KBM-7 (cell line): ENCODE measurements at regions not wholly inside any gene's neighbourhood (a gene's known extent, or its start where the extent isn't known, plus 50 kb on each side); places are given as distances from the start of the nearest gene placed in this dataset.
"Not testable (repeated sequence)": the region's sequence is repeated elsewhere in the genome, so short reads cannot be mapped to it uniquely, and the experiment has no call there.

ENCODE experiments used
- DNase-seq: peaks from one replicate; pipeline ENCODE4 v3.0.0-alpha.2; 2015
- in situ Hi-C: fragments of 300-500 bp; cut with MboI; formaldehyde crosslinking; loops from 2 replicates; pipeline ENCODE4 v1.14.3; 2020; ENCODE audit warnings: low sequenced_read_pairs, low pct_unique_long_range_greater_than_20kb, mixed read lengths

DNA sequence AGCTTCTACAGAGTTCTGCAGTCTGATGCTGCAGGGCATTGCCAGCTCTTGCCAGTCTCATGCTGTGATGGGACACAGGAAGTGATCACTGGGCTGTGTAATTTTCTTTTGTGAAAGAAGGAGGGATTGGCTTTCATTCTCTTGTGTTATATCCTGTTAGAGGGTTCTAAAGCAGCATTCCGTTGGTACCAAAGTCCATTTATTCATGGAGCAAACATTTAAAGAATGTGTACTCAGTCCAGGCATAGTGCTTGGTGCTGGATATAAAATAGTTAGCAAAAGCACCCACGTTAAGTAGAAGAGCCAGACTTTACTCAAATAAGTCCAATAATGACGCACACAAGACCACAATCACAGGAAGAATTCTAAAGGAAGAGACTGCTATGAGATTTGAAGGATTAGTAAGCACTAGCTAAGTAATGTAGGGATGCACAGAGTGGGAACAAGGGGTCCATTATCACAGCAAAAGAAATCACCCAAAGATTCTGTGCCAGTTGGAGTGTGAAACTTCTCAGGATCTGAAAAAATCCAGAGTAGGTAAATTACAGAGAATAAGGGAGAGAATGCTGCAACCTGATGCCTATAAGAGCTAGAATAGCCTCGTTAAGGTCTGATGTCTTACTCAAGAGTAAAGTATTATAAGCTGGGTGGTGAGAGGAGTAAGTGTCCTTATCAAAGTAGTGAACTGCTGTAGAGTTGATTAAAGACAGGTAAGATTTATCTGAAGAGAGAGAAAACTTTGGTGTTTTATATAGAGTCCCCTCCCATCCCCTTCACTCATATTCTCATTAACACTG lies 728.3 kb downstream of the METTL15 start:
- in situ Hi-C loops, result no loop called here
- no peak for DNase-seq

DNA sequence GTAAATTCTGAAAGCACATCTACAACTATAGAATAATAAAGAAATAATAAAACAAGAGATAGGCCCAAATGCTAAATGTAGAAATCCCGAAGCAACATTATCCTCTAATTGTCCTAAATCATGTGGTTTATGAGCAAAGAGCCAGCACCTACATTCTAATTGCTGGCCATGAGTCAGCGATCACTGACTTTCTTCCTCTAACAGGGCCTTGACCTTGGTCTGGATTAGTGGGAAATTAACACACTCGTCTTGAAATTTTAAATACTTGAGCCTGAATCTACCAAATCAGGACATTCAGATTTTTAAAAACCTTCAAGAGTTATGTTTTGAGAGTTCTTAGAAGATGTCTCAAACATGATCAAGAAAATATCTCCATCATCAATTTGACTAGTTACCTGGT lies 727.6 kb downstream of the METTL15 start:
- DNase-seq, result no peak

DNA sequence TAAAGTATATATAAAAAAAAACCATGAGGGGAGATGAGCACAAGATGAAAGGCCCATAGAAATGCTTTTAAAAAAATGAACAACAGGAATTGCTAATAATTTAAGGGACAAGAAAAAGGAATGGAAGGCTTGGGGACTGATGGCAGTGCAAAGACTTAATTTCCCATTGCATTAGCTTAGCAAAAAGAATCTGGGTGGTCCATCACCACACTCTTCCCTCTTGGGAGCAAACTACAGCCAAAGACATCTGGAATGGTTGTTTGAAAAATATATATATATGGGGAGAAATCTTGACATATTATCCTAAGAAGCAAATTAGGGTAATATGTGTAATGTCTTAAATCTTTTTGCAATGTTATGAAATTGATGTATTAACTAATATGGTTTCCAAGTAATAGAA lies 727.1 kb downstream of the METTL15 start:
- in situ Hi-C loops, result no loop called here
- DNase-seq, result no peak

More for the DNA sequence above, 727.6 kb downstream of the METTL15 start:
- in situ Hi-C loops, result no loop called here

DNA sequence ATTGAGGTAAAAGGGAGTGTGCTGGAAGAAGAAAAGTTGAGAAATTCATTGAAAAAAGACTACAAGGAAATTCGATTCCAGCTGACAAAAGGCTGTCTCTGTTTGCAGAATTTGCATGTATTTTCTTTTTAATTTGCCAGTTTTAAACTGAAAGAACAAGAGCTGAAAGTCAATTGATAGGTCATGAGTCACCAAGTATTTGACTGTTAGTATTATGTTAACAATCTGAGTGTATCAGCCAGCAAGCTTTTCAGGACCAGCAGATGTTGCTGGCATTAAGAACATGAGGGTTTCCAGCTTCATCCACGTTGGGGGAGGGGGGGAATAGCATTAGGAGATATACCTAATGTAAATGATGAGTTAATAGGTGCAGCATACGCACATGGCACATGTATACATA lies 726.7 kb downstream of the METTL15 start:
- in situ Hi-C loops, result no loop called here
- no peak for DNase-seq

DNA sequence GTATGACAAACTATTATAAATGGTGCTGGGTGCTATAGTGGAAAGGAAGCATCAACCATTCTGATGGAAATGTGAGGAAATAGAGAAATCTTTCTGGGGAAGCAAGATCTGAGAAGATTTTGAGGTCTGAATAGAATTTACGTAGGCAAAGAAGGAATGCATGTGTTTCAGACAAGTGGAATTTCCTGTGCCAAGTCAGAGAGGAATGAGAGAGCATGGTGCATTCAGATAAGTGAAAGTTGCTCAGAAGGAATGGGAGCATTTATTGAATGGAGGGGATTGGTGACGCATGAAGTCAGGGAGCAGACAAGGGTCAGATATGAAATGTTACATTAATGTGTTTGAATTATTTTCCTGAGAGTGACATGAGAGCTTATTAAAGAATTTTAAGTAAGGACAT lies 725.5 kb downstream of the METTL15 start:
- DNase-seq, result no peak
- in situ Hi-C loops, result no loop called here

DNA sequence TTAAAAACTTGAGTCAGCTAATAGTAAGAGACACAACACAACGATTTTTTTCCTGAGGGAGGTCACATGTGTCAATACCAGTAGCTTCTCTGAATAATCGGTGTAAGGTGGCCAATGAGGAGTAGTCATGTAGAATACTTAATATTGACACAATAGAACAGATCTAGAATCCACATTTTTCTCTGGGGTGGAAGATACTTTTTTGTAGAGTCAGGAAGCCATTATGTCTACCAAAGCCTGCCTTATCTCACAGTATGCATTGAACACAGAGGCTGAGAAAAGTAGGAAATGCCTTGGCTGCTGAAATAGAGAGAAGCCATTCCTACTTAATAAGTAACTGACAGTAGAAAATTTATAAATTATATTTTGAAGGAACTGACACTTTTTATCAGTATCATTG lies 725.0 kb downstream of the METTL15 start:
- in situ Hi-C loops, result no loop called here
- no peak for DNase-seq

DNA sequence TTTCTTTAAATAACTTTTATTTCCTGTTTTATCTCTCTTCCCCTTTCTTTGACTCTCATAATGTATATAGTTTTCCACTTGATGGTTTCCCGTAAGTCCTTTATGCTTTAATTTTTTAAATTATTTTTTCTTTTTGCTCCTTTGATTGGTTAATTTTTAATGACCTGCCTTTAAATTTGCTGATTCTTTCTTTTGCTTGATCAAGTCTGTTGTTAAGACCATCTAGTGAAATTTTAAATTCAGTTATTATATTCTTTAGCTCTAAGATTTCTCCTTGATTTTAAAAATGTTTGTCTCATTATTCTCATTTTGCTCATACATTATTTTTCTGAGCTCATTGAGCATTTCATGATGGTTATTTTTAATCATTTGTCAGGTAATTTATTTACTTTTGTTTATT lies 718.6 kb downstream of the METTL15 start:
- in situ Hi-C loops, result no loop called here
- no peak for DNase-seq

DNA sequence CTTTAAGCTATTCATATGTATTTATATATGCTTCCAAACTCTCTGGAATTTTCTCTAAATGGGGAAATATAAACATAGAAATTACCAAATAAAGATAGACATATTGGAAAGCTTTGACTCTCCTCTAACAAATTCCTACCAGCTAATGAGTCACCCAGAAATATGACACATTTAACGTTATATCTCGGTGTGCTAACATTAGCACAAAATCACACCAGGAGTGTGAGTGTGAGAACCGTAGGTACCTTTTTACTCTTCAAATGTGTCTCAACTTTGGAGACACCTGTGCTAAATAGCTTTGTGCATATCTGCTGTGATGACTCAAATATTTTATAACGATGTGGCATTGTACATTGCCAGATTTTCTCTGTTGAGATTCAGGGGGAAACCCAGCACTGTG lies 714.4 kb downstream of the METTL15 start:
- in situ Hi-C loops, result no loop called here
- DNase-seq, result no peak

DNA sequence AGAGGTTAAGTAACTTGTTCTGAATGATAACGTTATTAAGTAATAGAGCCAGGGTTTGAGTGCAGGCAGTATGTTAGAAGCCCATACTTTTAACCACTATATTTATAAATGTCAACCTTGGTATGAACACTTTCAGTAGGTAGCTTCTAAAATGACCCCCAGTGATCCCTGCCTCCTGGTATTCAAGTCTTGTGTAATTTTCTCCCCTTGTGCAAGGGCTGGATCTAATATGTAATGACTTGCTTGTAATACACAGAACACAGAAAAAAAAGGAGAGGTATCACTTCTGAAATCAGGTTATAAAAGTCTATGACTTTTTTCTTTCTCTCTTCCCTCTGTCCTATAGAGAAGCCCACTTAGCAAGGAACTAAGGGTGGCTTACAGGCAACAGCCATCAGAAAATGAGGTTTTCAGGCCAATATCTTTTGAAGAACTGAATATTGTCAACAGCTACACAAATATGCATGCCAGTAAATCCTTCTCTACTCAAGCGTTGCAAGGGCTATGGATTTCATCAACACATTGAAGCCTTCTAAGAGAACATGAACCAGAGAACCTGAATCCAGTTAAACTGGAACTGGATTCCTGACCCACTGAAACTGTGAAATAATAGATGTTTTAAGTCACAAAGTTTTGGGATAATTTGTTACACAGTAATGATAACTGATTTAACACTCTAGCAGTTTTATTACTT lies 712.3 kb downstream of the METTL15 start:
- in situ Hi-C loops, result no loop called here
- no peak for DNase-seq

DNA sequence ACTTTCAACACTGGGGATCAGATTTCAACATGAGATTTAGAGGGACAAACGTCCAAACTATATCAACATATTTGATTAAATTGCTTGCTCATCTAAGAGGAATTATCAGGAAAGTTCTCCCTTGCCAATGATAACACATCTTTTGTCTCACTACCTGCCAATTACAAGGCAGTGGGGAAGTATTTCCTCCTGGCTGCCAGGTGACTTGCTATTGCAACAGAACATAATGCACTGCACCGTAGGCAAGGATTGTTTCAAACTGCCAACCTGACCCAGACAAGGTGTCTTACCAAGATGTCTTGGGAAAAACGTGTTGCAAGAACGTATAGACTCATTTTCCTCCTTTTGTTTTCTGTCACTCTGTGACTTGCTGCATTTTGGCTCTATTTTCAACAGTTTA lies 711.6 kb downstream of the METTL15 start:
- DNase-seq, result no peak
- in situ Hi-C loops, result no loop called here

DNA sequence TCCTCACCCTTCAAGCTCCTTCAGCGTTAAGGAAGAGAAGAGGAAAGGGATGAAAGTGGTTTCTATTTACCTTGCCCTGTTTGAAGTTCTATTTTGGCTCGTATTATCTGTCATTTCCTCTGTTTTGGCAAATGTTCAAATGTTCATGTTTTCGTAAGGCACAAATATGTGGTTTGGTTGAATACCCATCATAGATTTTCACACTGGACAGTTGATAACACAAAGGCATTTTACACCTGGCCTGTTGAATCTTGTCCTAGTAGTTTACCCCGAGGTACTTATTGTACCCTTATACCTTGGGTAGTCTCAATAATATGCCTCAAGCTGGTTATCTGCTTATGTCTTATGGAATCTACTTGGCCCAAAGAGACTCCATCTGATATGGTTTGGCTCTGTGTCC lies 706.9 kb downstream of the METTL15 start:
- in situ Hi-C loops, result no loop called here
- no peak for DNase-seq

DNA sequence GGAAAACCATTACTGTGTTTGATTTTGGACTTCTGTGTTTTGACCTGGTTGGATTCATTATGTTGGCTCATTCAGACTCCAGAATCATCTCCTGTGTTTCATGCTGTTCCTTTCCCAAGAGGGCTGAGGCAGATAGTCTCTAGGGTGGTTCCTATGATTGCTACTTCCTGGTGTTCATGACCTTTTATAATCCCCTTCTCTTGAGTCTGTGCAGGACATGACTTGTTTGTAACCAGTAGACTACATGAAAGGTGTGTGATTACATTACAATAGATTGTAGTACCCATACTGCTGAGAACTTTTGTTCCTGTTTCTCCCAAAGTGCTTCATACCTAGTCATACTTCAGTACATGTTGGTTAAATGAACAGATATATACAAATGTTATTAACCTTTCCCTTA lies 700.6 kb downstream of the METTL15 start:
- in situ Hi-C loops, result no loop called here
- no peak for DNase-seq

DNA sequence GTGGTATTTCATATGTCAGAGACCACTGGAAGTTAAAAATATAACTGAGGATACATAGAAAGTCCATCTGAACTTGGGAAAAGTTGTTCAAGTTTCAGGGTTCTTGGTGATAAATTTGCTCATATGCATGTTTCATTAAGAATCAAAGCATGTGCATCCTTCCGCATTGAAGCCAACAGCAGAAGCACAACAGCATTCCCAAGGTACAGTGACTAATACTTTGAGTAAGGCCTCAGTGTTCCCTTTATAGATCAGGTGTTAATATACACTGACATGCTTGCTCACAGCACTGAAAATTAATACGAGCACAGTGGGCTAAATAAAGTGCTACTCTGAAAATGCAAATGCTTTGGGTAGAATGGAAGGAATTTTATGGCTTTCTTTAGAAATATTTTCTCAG lies 691.1 kb downstream of the METTL15 start:
- DNase-seq, result no peak
- in situ Hi-C loops, result no loop called here

DNA sequence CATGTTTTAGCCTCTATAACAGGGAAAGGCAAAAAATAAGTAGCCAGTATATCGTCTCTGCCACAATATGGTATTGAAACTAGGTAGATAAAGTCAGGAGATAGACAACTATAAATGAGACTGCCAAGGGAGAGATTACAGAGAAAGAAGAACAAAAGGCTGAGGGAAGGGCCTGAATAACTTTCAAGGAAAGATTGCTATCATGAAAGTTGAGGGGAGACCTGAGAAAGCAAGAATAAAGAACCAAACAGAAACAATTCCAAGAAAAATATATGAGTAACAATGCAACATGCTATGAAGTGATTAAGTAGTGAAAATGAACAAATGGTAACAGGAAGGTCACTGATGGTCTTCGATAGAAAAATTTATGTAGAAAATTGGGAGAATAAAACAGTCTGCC lies 690.1 kb downstream of the METTL15 start:
- no peak for DNase-seq
- in situ Hi-C loops, result no loop called here

DNA sequence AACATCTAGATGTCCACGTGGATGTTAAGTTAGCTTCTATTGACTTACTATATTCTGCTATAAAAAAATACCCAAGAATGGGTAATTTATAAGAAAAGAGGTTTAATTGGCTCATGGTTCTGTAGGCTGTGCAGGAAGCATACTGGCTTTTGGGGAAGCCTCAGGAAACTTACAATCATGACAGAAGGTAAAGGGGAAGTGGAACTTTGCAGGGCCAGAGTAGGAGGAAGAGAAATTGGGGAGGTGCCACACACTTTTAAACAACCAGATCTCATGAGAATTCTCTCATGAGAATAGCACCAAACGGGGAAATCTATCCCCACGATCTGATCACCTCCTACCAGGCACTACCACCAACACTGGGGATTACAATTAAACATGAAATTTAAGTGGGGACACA lies 689.3 kb downstream of the METTL15 start:
- in situ Hi-C loops, result no loop called here
- no peak for DNase-seq

DNA sequence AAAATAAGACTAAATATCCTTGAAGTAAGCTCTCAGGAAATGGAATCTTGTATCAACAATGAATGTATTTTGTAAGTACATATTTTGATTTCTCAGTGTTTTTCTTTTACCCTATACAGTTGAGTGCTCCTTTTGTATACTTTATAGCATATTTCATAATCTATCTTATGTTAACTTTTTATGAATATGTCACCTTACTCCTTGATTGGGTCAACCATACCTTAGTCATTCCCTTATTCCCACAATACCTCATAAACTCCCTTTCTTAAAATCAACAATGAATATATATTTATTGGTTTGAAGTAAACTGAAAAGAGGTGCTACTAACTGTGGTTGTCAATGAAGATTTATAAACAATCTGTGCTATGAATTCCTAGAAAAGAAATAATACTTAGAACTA lies 686.2 kb downstream of the METTL15 start:
- DNase-seq, result no peak
- in situ Hi-C loops, result no loop called here

DNA sequence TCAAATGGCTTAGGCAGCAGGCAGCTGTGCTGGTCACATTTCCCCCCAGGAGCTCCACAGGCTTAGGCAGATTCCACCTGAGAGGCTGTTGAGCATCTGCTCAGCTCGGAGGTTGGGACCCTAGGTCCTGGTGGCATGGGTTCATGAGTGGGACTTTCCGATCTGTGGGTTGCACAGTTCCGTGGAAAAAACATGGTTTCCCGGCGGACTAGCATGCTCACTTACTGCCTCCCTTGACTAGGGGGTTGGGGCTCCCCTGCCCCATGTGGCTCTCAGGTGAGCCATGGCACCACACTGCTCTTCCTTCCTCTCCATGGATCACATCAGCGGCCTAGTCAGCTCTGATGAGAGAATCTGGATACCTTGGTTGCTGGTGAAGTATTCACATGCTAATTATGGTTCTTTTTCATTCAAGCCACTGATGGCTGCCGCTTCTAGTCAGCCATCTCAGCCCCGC lies 685.1 kb downstream of the METTL15 start:
- in situ Hi-C loops, result no loop called here
- DNase-seq, result no peak

DNA sequence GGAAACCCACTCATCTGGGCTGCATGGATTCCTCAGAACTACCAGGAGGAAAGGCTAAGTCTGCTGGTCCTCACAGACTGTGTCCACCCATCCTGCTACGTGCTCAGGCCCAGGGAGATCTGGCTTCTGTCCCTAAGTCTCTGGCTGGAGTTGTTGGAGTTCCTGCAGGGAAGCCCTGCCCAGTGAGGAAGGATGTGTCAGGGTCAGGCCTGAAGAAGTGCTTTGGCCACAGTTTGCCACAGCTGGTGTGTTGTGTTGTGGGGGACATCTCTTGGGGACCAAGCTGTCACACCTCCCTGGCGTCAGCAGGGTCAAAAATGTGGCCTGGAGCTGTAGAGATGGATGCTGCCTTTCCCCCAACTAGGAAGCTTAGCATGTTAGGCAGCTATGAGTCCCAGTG lies 684.7 kb downstream of the METTL15 start:
- DNase-seq, result no peak
- in situ Hi-C loops, result no loop called here

DNA sequence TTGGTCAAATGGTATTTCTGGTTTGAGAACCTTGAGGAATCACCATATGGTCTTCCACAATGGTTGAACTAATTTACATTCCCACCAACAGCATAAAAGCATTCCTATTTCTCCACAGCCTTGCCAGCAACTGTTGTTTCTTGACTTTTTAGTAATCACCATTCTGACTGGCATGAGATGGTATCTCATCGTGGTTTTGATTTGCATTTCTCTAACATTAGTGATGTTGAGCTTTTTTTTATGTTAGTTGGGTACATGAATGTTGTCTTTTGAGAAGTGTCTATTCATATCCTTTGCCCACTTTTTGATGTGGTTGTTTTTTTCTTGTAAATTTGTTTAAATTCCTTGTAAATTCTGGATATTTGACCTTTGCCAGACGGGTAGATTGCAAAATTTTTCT lies 679.7 kb downstream of the METTL15 start:
- in situ Hi-C loops, DNase-seq: not testable (repeated sequence)

DNA sequence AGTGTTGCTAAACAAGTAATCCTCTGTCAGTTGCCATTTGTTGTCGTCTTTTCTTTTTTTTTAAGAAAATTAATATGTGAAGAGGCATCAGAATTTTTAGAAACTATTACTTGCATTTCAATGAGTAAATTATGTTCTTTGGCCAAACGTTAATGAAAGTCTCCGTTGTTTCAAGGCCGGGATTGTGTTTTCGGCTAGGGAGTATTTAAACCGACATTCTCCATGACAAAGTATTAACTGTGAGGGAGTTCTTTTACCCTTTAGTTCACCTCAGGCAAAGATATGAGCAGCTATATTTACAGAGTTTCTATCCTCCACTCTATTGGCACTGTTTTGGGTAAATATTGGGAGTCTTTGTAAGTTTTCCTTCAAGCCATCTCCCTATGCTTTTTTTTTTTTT lies 668.9 kb downstream of the METTL15 start:
- in situ Hi-C loops, result no loop called here

DNA sequence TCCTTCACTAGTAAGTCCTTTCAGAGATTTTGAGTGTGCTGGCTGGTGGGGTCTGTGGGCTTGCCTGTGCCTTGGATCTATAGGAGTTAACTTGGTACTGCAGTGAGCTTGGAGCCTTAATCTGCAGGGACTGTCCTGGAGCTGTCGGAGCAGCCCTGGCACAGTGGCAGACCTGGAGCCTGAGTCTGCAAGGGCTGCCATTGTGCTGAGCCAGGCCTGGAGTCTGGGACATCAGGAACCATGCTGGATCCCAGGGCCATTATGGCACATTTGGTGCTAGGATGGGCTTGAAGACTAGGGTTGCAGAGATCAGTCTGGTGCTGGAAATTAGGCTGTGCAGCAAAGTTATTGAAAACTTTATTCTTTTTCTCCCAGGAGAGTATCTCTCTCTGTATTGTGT lies 665.4 kb downstream of the METTL15 start:
- DNase-seq, result no peak
- in situ Hi-C loops, result no loop called here

More for the DNA sequence above, 668.9 kb downstream of the METTL15 start:
- DNase-seq, result no peak
